ENCODE measurements at regions not wholly inside any gene's neighbourhood (a gene's known extent, or its start where the extent isn't known, plus 50 kb on each side); places are given as distances from the start of the nearest gene placed in this dataset.
A peak's percentile ranks its signal among the peaks of the same experiment; 100 is the strongest.
"Not testable (repeated sequence)": the region's sequence is repeated elsewhere in the genome, so short reads cannot be mapped to it uniquely, and the experiment has no call there.

GRCh38 chr5:17326600-17327037 lies 109.2 kb downstream of the BASP1 start:
- DNase-seq = no peak

DNA sequence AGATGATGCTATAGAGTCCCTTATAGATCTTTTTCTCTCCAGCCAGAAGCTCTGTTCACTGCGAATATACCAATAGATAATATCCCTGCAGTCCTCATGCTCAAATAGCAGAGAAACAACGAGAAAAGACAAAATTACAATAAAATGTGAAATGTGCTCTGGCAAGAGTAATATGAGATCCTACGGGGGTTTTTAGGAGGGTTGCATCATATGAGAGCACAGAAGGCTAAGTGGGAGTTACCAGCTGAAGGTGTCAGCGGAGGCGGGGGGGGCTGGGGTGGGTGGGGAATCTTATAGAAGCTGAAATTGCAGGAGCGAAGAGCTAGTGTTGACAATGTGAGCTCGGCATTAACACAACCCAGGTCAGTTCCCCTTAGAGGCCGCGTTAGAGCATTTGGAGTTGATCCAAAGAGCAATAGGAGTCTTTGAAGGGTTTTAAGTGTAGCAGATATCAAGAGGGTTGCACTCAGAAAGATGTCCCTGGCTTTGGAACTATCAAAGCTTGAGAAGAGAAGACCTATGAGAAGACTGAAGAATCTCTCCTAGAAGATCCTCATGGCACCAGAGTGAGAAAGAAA lies 109.7 kb downstream of the BASP1 start:
- DNase-seq = no peak

DNA sequence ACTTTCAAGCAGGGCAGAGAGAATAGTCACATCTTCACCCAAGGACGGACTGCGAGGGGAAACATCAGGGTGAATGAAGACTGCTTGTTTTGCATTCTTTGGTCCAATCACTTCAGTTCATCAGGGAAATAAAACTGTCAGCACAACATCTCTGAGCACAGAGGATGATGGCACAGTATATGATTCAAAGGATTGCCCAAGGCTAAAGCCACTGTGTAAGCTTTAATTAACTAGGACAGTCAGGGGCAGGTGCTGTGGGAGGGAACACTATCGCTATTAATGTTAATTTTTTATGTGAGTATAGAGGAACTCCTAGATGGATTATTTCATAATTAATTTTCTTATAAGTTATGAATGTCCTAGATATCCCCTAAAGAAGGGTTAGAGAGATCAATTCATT lies 112.1 kb downstream of the BASP1 start:
- no peak for DNase-seq

- no peak for DNase-seq
These were observed 113.0 kb downstream of the BASP1 start for GRCh38 chr5:17330386-17330785.

GRCh38 chr5:17331651-17332050 lies 114.2 kb downstream of the BASP1 start:
- DNase-seq = no peak

DNA sequence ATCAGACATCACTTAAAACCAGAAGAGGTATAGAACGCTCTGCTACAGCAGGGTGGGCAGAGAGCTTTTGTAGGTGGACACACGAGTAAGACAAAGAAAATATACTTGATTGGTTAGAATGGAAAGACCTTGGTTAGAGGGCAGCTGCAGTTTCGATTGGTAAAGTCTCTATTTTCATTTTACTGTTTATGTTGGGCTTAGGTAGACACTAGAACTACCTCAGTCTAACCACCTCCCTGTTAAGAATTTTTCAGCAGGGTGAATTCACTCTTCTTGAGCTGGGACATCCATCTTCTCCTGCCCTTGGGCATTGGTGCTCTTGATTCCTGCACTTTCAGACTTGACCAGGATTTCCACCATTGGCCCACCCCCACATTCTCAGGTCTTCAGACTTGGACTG lies 116.3 kb downstream of the BASP1 start:
- no peak for DNase-seq

- no peak for DNase-seq
These were observed 118.6 kb downstream of the BASP1 start for GRCh38 chr5:17336054-17336453.

- not testable (repeated sequence) for DNase-seq
These were observed 119.3 kb downstream of the BASP1 start for GRCh38 chr5:17336723-17337122.

- no peak for DNase-seq
These were observed 122.4 kb downstream of the BASP1 start for GRCh38 chr5:17339841-17340240.

DNA sequence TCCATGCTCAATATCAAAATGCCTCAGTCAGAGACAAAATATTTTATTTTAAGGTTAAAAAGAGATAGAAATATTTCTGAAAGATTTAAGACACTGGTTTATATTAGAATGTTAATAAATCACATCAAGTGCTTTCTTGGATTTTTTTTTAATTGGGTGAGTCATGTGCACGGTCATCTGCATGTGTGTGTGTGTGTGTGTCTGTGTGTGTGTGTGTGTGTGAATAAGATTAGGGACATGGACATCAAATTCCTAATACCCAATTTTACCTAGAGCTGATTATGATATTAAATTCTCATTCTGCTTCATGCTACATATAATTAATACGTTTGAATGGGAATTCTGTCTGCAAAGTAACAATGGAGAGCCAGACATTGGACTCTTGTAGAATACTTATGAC lies 122.9 kb downstream of the BASP1 start:
- no peak for DNase-seq

DNA sequence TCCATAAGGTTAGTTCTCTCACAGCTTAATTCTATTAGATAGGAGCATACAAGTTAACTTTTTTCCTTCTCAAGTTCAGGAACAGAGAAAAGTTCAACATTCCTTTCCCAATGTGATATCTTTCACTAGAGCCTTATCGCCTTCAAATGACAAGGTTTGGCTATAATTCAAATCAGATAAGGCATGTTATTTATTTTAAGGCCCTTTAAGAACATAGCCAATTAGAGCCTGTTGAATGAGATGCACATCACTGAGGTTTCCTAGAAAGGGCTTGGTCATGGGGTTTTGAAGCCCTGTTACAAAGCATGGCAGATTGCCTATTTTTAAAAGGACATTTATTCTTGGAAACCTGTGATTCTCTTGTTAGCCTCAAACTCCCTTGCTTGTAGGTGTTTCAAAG lies 123.4 kb downstream of the BASP1 start:
- peak; percentile 44 for DNase-seq

DNA sequence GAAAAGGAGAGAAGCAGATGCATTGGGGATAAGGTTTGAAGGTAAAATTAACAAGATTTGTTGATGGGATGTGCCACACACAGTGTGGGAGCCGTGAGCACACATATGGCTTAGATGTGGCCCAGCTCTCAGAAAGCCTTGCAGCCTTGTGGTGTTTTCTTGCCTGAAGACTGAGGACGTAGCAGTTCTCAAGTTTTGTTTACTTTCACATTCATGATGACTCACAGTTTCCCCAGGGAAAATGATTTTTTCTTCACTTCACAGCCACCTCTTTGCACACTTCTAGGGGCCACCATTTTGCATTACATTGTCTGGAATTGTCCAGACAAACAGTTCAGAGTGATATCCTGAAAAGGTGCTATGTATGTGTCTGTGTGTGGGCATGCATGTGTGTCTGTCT lies 126.2 kb downstream of the BASP1 start:
- no peak for DNase-seq

- no peak for DNase-seq
These were observed 129.4 kb downstream of the BASP1 start for GRCh38 chr5:17346811-17347210.

DNA sequence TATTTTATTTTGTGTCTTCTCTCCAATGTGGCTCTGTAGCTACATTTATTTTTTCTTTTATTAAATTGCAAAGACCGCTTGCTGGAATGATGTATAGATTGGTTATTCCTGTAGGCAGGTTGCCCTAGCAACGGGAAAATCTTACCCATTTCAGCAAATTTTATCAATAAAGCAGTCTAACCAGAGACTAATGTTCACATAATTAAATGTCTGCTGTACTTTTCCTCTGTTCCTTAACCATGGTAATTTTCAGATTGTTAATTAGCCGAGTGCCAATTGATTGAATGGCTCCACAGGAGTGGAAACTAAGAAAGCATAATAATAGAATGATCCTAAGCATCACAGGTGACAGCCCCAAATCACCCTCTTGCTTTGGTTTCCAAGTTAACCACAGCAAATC lies 134.8 kb downstream of the BASP1 start:
- no peak for DNase-seq

- DNase-seq = no peak
These were observed 136.8 kb downstream of the BASP1 start for GRCh38 chr5:17354265-17354664.

DNA sequence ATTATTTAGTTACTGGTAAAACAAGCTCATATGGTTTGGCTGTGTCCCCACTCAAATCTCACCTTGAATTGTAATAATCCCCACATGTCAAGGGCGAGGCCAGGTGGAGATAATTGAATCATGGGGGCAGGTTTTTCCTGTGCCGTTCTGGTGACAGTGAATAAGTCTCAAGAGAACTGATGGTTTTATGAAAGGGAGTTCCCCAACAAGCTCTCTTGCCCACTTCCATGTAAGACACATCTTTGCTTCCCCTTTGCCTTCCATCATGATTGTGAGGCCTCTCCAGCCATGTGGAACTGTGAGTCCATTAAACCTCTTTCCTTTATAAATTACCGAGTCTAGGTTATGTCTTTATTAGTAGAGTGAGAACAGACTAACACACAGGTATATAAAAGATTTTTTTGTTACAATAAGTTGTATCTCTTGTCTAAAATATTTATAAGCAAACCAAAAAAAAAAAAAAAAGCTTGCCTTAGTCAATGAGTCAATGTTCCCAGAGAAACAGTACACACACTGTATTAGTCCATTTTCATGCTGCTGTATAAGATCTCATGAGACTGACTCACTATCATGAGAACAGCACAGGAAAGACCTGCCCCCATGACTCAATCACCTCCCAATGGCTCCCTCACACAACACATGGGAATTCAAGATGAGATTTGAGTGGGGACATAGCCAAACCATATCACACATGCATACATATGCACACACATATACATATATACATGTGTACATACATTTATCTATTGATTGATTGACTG lies 138.3 kb downstream of the BASP1 start:
- no peak for DNase-seq

DNA sequence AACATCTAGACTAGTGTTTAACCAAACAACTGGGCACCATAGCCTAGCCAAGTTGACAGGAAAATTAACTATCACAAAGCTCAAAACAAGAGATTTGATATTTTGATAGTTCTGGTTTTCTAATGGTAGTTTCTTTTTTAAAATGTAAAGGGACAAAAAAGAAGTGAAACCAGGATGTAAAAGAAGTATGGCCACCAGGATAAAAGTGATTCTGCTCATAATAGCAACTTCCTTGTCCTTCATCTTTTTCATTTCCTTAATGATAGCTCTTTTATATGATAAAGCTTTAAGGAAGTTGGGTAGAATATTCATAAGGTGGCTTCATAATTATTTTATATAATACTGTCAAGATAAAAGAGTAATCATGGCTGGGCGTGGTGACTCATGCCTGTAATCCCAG lies 139.1 kb downstream of the BASP1 start:
- DNase-seq = no peak

DNA sequence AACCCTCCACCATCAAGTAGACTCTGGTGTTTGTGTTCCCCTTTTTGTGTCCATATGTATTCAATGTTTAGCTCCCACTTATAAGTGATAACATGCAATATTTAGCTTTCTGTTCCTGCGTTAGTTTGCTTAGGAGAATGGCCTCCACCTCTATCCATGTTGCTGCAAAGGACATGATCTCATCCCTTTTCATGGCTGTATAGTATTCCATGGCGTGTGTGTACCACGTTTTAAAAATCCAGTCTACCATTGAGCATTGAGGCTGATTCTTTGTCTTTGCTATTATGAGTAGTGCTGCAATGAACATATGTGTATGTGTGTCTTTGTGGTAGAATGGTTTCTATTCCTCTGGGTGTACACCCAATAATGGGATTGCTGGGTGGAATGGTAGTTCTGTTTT lies 140.1 kb downstream of the BASP1 start:
- DNase-seq = no peak

DNA sequence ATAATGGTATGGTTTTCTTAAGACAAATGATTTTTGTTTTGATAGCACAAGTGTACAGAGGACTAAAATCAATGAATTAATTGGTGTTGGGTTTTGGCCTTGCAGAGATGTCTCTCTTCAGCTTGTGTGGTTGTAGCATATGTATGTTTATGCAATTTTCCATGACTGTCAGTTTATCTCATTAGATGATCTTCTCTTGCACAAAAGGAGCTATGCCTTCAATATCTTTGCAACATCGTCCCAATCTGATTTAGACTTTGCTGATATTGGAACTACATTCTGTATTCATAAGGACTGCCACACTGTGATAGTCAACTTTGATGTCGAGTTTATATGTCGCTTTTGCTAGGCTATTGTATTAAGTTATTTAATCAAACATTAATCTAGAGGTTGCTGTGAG lies 140.0 kb upstream of the TAF11L2 start:
- peak; percentile 68 for DNase-seq

DNA sequence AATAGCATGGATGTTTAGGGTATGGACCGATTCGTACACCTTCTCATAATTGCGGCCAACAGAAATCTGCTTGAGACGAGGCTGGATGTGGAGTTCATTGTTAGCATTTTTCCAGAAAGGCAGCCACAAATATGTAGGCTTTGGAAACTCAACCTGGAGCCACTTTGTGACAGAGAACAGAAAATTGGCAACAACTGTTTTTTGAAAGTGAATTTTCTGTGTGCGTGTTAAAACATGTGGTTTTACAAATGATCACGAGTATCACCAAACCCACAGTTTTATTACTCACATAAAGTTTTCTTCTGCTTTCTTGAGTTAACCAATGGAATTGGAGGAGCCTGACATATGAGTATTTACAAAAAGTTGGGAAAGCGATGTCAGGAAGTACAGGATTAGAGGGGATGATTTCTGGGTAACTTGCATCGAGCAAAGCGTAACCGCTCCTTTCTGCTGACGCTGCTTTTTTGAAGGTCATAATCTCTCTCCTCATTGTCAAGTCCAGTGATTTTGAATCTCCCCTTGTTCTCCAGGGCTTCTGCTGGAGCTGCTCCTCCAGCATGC lies 138.5 kb upstream of the TAF11L2 start:
- DNase-seq = no peak

DNA sequence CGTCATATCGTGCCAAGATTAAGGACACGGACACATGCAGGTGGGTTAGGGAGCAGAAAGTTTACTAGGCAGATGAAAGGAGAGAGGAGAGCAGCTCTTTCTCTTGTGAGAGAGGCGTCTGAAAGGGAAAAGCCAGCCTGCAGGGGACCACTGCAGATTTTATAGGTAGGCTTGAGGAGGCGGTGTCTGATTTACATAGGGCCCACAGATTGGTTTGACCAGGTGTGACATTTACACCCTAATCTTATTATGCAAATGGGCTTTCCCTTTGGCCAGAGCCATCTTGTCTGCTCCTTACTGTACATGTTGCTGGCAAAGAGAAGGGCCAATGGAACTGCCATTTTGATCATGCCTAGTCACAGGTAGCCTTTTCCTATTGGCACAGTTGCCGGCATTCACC lies 137.2 kb upstream of the TAF11L2 start:
- no peak for DNase-seq

- no peak for DNase-seq
These were observed 136.7 kb upstream of the TAF11L2 start for GRCh38 chr5:17361331-17361730.

- DNase-seq = no peak
These were observed 132.8 kb upstream of the TAF11L2 start for GRCh38 chr5:17364987-17365810.

DNA sequence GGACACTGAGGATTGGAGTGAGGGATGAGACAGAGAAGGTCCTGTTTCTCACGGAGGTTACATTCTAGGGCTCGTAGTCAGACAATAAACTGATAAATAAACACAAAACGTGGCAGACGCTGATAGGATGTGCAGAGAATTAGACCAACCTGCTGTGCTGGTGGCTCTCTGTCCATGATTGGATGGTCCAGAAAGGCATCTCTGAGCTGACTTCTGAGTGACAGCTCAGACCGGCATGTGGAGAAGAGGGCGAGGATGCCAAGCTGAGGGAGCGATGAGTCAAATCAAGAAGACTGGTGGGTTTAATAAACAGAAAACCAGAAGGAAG lies 132.3 kb upstream of the TAF11L2 start:
- no peak for DNase-seq
